ENCODE measurements at regions not wholly inside any gene's neighbourhood (a gene's known extent, or its start where the extent isn't known, plus 50 kb on each side); places are given as distances from the start of the nearest gene placed in this dataset.

DNA sequence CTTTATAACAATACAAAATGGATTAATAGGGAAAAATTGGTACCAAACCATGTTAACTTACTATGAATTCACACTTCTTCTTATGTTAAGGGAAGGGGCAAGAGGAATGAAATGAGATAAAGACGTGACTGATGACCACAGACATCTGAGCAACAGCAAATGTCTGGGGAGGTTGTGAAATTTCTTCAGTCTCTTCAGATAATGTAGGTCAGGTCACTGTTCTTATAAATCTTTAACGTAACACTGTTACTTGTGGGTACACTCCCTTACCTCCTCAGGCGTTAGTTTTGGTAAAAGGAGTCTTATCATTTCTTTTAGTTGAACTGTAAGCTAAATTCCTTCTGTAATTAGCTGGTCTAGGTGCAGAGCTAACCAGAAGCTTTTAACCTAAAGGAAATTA lies 405.0 kb upstream of the LRFN5 start:
- Histone ChIP-seq H3K4me1 (ENCODE audit: low read length) (no peaks in the 10 kb centered on the region), H4K20me1 (ENCODE audit: insufficient read depth, low read depth, low read length) (no peaks in the 10 kb centered on the region), H3K79me2 (ENCODE audit: low read length) (no peaks in the 10 kb centered on the region), H3K9me2 (replicated peaks; ENCODE audit: insufficient read depth, low read length) (no peaks in the 10 kb centered on the region), H3K9me3 (ENCODE audit: low read length) (peaks cover 26% of the 10 kb centered on the region), H3K27ac (ENCODE audit: low read length) (no peak overlapping the region), H3K9ac (ENCODE audit: low read length) (no peak overlapping the region), H3K4me2 (ENCODE audit: low read depth, low read length, poor library complexity, severe bottlenecking) (no peak overlapping the region), H3K4me3 (ENCODE audit: low read length) (no peak overlapping the region), H3K27me3 (ENCODE audit: low read length) (no peaks in the 10 kb centered on the region), H3K36me3 (ENCODE audit: insufficient read depth, low read length) (no peaks in the 10 kb centered on the region), H2AFZ (ENCODE audit: low read length) (no peak overlapping the region)
- DNase-seq = no peak

DNA sequence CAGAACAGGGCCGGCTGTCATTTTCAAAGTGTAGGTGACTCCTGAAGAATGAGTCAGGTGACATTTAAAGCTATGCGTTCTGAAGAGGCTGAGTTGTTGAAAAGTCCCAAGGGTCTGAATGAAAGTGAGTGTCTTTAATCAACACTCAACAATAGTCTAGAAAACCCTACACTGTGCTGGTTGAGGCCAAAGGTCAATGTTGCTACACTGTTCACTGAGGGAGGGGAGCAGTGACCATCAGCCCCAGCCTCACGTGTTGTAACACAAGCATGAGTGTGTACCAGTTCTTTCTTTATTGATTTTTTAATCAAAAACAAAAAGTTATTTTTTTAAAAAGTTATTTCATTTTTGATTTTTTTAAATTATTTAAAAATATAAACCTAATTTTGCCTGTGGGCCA lies 418.8 kb upstream of the LRFN5 start:
- H3K4me1 ChIP-seq (ENCODE audit: low read length) = no peaks in the 10 kb centered on the region
- H3K4me3 ChIP-seq (ENCODE audit: low read length) = no peak overlapping the region
- no peak overlapping the region for H3K27ac ChIP-seq (ENCODE audit: low read length)
- no peaks in the 10 kb centered on the region for H3K27me3 ChIP-seq (ENCODE audit: low read length)
- no peaks in the 10 kb centered on the region for H3K9me2 ChIP-seq (replicated peaks; ENCODE audit: insufficient read depth, low read length)
- no peaks in the 10 kb centered on the region for H3K36me3 ChIP-seq (ENCODE audit: insufficient read depth, low read length)
- no peak for DNase-seq
- no peaks in the 10 kb centered on the region for H3K79me2 ChIP-seq (ENCODE audit: low read length)
- H3K4me2 ChIP-seq (ENCODE audit: low read depth, low read length, poor library complexity, severe bottlenecking) = no peak overlapping the region
- peaks cover 12% of the 10 kb centered on the region for H3K9me3 ChIP-seq (ENCODE audit: low read length)
- no peak overlapping the region for H2AFZ ChIP-seq (ENCODE audit: low read length)
- H4K20me1 ChIP-seq (ENCODE audit: insufficient read depth, low read depth, low read length) = no peaks in the 10 kb centered on the region
- H3K9ac ChIP-seq (ENCODE audit: low read length) = no peak overlapping the region

DNA sequence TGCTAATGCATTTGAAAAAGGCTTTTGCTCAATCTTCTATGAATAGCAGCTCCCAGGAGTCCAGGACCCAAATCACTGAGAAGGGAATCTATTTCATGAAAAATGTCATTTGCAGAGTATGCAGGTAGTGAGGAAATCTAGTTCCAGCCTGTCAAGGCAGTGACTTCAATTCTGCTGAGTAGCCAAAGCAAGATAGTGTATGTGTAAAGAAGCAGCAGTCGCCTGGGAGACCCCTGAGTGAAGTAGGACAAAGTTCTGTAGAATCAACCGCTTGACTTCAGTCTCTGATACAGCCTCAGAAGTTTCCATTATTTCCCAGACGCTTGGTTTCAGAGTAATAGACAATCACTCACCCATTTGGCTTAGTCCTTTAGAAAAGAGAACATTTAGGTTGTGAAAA lies 435.6 kb upstream of the LRFN5 start:
- H3K27ac ChIP-seq (ENCODE audit: low read length) = no peak overlapping the region
- H3K4me2 ChIP-seq (ENCODE audit: low read depth, low read length, poor library complexity, severe bottlenecking) = no peak overlapping the region
- H3K36me3 ChIP-seq (ENCODE audit: insufficient read depth, low read length) = no peaks in the 10 kb centered on the region
- H2AFZ ChIP-seq (ENCODE audit: low read length) = no peak overlapping the region
- H4K20me1 ChIP-seq (ENCODE audit: insufficient read depth, low read depth, low read length) = no peaks in the 10 kb centered on the region
- no peaks in the 10 kb centered on the region for H3K9me2 ChIP-seq (replicated peaks; ENCODE audit: insufficient read depth, low read length)
- H3K9me3 ChIP-seq (ENCODE audit: low read length) = peaks cover 21% of the 10 kb centered on the region
- H3K4me1 ChIP-seq (ENCODE audit: low read length) = no peaks in the 10 kb centered on the region
- H3K9ac ChIP-seq (ENCODE audit: low read length) = no peak overlapping the region
- H3K79me2 ChIP-seq (ENCODE audit: low read length) = no peaks in the 10 kb centered on the region
- H3K4me3 ChIP-seq (ENCODE audit: low read length) = no peak overlapping the region
- no peak for DNase-seq
- H3K27me3 ChIP-seq (ENCODE audit: low read length) = no peaks in the 10 kb centered on the region

DNA sequence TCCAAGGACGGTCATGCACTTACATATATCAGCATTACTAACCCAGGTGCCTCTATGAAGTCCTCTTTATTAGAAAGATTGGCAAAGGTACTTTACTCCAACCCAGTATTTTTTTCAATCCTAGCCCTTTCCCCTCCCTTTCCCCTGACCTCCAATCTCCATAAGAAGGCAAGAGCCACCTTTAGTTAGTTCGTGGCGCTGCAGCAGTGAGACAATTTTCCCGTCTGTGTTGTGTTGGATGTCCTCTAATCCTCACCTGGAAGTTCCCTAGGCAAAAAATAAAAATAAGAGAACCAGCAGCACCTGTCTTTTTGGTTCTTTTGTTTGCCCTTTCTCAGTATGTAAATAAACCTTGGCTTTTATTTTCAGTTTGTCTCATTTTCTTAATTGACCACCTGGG lies 439.6 kb upstream of the LRFN5 start:
- Histone ChIP-seq H3K9me3 (ENCODE audit: low read length) (peaks cover 12% of the 10 kb centered on the region), H3K9me2 (replicated peaks; ENCODE audit: insufficient read depth, low read length) (no peaks in the 10 kb centered on the region), H3K36me3 (ENCODE audit: insufficient read depth, low read length) (no peaks in the 10 kb centered on the region), H3K27me3 (ENCODE audit: low read length) (no peaks in the 10 kb centered on the region), H2AFZ (ENCODE audit: low read length) (no peak overlapping the region), H3K4me1 (ENCODE audit: low read length) (no peaks in the 10 kb centered on the region), H4K20me1 (ENCODE audit: insufficient read depth, low read depth, low read length) (no peaks in the 10 kb centered on the region), H3K9ac (ENCODE audit: low read length) (no peak overlapping the region), H3K79me2 (ENCODE audit: low read length) (no peaks in the 10 kb centered on the region), H3K4me2 (ENCODE audit: low read depth, low read length, poor library complexity, severe bottlenecking) (no peak overlapping the region), H3K4me3 (ENCODE audit: low read length) (no peak overlapping the region), H3K27ac (ENCODE audit: low read length) (no peak overlapping the region)
- no peak for DNase-seq

DNA sequence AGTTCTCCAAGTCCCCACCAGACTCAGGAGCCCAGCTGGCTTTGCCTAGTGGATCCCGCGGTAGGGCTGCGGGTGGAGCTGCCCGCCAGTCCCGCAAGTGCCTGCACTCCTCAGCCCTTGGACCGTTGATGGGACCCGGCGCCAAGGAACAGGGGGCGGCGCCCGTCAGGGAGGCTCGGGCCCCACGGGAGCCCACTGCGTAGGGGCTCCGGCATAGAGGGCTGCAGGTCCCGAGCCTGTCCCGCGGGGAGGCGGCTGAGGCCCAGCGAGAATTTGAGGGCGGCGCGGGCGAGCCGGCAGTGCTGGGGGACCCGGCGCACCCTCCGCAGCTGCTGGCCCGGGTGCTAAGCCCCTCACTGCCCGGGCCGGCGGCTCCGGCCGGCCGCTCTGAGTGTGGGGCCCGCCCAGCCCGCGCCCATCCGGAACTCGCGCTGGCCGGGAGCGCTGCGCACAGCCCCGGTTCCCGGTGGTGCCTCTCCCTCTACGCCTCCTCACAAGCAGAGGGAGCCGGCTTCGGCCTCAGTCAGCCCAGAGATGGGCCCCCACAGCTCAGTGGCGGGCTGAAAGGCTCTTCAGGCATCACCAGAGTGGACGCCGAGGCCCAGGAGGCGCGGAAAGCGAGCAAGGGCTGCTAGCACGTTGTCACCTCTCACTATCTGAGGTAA lies 452.4 kb upstream of the LRFN5 start:
- no peak overlapping the region for H3K27ac ChIP-seq (ENCODE audit: low read length)
- no peaks in the 10 kb centered on the region for H3K36me3 ChIP-seq (ENCODE audit: insufficient read depth, low read length)
- no peaks in the 10 kb centered on the region for H4K20me1 ChIP-seq (ENCODE audit: insufficient read depth, low read depth, low read length)
- DNase-seq = no peak
- H3K79me2 ChIP-seq (ENCODE audit: low read length) = no peaks in the 10 kb centered on the region
- H2AFZ ChIP-seq (ENCODE audit: low read length) = no peak overlapping the region
- H3K9ac ChIP-seq (ENCODE audit: low read length) = no peak overlapping the region
- H3K4me1 ChIP-seq (ENCODE audit: low read length) = no peaks in the 10 kb centered on the region
- H3K4me2 ChIP-seq (ENCODE audit: low read depth, low read length, poor library complexity, severe bottlenecking) = no peak overlapping the region
- H3K9me3 ChIP-seq (ENCODE audit: low read length) = peaks cover 13% of the 10 kb centered on the region
- H3K9me2 ChIP-seq (replicated peaks; ENCODE audit: insufficient read depth, low read length) = no peaks in the 10 kb centered on the region; the same call in 1 of the 2 replicates
- no peak overlapping the region for H3K4me3 ChIP-seq (ENCODE audit: low read length)
- H3K27me3 ChIP-seq (ENCODE audit: low read length) = no peaks in the 10 kb centered on the region

DNA sequence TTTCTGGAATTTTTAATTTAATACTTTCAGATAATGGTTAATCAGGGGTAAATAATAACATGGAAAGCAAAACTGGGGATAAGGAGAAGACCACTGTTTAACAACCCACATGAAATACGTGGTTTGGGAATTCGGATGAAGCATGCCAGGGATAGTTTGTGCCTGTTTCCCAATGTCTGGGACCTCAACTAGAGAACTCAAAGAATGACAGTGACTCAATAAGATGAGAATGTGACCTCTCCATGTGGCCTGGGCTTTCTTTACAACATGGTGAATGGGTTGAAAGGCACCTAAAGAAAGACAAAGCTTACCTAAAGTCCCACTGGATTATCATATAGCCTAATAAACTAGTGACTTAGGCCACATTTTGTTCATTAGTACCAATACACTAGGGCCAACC lies 460.3 kb upstream of the LRFN5 start:
- no peak for DNase-seq
- Histone ChIP-seq H3K9me2 (replicated peaks; ENCODE audit: insufficient read depth, low read length) (no peaks in the 10 kb centered on the region), H4K20me1 (ENCODE audit: insufficient read depth, low read depth, low read length) (no peaks in the 10 kb centered on the region), H3K27ac (ENCODE audit: low read length) (no peak overlapping the region), H3K27me3 (ENCODE audit: low read length) (no peaks in the 10 kb centered on the region), H3K9me3 (ENCODE audit: low read length) (peaks cover 11% of the 10 kb centered on the region), H3K4me3 (ENCODE audit: low read length) (no peak overlapping the region), H2AFZ (ENCODE audit: low read length) (no peak overlapping the region), H3K4me1 (ENCODE audit: low read length) (no peaks in the 10 kb centered on the region), H3K79me2 (ENCODE audit: low read length) (no peaks in the 10 kb centered on the region), H3K36me3 (ENCODE audit: insufficient read depth, low read length) (no peaks in the 10 kb centered on the region), H3K4me2 (ENCODE audit: low read depth, low read length, poor library complexity, severe bottlenecking) (no peak overlapping the region), H3K9ac (ENCODE audit: low read length) (no peak overlapping the region)

DNA sequence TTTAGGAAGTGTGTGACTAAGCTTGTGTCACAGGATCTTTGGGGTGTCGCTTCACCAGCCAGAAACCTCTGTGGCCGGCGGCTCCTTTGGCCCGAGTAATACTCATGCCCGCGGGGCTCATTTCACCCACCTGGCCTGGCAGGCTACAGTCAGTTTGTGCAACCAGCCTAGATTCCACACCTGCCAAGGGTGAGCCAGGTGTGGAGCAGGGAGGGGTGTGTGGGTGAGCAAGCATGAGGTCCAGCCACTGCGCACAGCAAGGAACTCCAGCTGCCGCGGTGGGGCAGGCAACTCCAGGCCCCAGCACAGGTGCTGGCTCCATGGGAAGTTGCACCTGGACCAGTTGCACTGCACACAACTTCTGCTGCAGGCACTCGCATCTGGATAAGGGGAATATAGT lies 462.3 kb upstream of the LRFN5 start:
- H3K4me1 ChIP-seq (ENCODE audit: low read length) = no peaks in the 10 kb centered on the region
- H3K27me3 ChIP-seq (ENCODE audit: low read length) = no peaks in the 10 kb centered on the region
- no peaks in the 10 kb centered on the region for H3K79me2 ChIP-seq (ENCODE audit: low read length)
- H3K9ac ChIP-seq (ENCODE audit: low read length) = no peak overlapping the region
- H2AFZ ChIP-seq (ENCODE audit: low read length) = no peak overlapping the region
- H3K9me2 ChIP-seq (replicated peaks; ENCODE audit: insufficient read depth, low read length) = no peaks in the 10 kb centered on the region
- DNase-seq = no peak
- H3K4me2 ChIP-seq (ENCODE audit: low read depth, low read length, poor library complexity, severe bottlenecking) = no peak overlapping the region
- H3K36me3 ChIP-seq (ENCODE audit: insufficient read depth, low read length) = no peaks in the 10 kb centered on the region
- H3K9me3 ChIP-seq (ENCODE audit: low read length) = peaks cover 17% of the 10 kb centered on the region
- H4K20me1 ChIP-seq (ENCODE audit: insufficient read depth, low read depth, low read length) = no peaks in the 10 kb centered on the region
- no peak overlapping the region for H3K27ac ChIP-seq (ENCODE audit: low read length)
- H3K4me3 ChIP-seq (ENCODE audit: low read length) = no peak overlapping the region

DNA sequence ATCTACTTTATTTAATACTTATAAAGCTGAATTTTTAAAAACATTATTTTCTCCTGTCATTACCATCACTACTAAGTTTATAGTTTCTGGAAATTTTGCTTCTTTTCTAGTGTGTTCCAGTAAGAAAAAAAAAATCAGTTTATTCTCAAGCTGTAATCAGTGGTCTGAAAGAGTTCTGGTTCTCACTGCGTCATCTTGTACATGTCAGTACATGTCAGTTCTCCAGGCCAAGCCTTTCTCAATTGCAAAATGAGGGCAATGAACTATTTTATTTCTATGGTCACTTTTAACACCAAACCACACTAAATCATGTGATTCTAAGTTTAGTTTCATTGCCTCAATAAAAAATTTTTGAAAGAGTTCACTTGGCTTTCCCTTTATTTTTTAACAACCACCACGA lies 468.9 kb upstream of the LRFN5 start:
- Histone ChIP-seq H4K20me1 (ENCODE audit: insufficient read depth, low read depth, low read length) (no peaks in the 10 kb centered on the region), H3K79me2 (ENCODE audit: low read length) (no peaks in the 10 kb centered on the region), H3K9me3 (ENCODE audit: low read length) (peaks cover 11% of the 10 kb centered on the region; the same call in 1 of the 2 replicates), H3K9me2 (replicated peaks; ENCODE audit: insufficient read depth, low read length) (no peaks in the 10 kb centered on the region), H3K27me3 (ENCODE audit: low read length) (no peaks in the 10 kb centered on the region), H3K27ac (ENCODE audit: low read length) (no peak overlapping the region), H3K4me3 (ENCODE audit: low read length) (no peak overlapping the region), H3K4me1 (ENCODE audit: low read length) (no peaks in the 10 kb centered on the region), H3K4me2 (ENCODE audit: low read depth, low read length, poor library complexity, severe bottlenecking) (no peak overlapping the region), H3K9ac (ENCODE audit: low read length) (no peak overlapping the region), H3K36me3 (ENCODE audit: insufficient read depth, low read length) (no peaks in the 10 kb centered on the region), H2AFZ (ENCODE audit: low read length) (no peak overlapping the region)
- DNase-seq = no peak

DNA sequence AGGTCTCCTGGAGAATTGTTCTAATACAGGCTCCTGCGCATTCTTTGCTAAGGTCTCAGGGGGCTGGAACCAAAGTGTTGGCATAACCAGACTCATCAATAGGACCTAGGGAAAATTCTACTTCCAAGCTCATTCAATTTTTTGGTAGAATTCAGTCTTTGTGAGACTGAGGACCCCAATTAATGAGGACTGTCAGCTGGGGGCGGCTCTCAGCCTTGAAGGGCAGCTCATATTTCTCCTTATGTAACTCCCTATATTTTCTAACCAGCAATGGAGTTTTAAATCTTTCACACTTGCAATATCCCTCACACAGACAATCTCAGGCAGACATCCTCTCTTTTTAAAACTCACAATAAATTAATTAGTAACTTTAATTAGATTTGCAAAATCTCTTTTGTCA lies 476.4 kb upstream of the LRFN5 start:
- peaks cover 30% of the 10 kb centered on the region for H3K9me3 ChIP-seq (ENCODE audit: low read length)
- H3K27ac ChIP-seq (ENCODE audit: low read length) = no peak overlapping the region
- no peak overlapping the region for H2AFZ ChIP-seq (ENCODE audit: low read length)
- no peak overlapping the region for H3K4me3 ChIP-seq (ENCODE audit: low read length)
- no peaks in the 10 kb centered on the region for H3K36me3 ChIP-seq (ENCODE audit: insufficient read depth, low read length)
- no peak overlapping the region for H3K9ac ChIP-seq (ENCODE audit: low read length)
- no peaks in the 10 kb centered on the region for H3K9me2 ChIP-seq (replicated peaks; ENCODE audit: insufficient read depth, low read length)
- no peaks in the 10 kb centered on the region for H3K4me1 ChIP-seq (ENCODE audit: low read length)
- no peaks in the 10 kb centered on the region for H4K20me1 ChIP-seq (ENCODE audit: insufficient read depth, low read depth, low read length)
- no peak for DNase-seq
- no peaks in the 10 kb centered on the region for H3K79me2 ChIP-seq (ENCODE audit: low read length)
- H3K4me2 ChIP-seq (ENCODE audit: low read depth, low read length, poor library complexity, severe bottlenecking) = no peak overlapping the region
- no peaks in the 10 kb centered on the region for H3K27me3 ChIP-seq (ENCODE audit: low read length)

Data from Karpas-422 (cell line).